RWPE1 (cell line): ENCODE measurements at regions not wholly inside any gene's neighbourhood (a gene's known extent, or its start where the extent isn't known, plus 50 kb on each side); places are given as distances from the start of the nearest gene placed in this dataset.

Source experiments
- CTCF ChIA-PET: fragments of 350-600 bp; sonication (Branson Sonifier 250); formaldehyde crosslinking; extraction: SDS; loops from one replicate; lab custom pipeline; 2021; lab: Yijun Ruan, JAX
- POLR2A ChIA-PET: fragments of 400-600 bp; formaldehyde crosslinking; extraction: SDS; loops from one replicate; lab custom pipeline; 2020; ENCODE audit warnings: antibody characterized with exemption; ENCODE audit not compliant: low non-redundant PET; lab: Yijun Ruan, JAX
- DNase-seq: peaks from one replicate; pipeline ENCODE4 v3.0.0; 2012; ENCODE audit warnings: low spot score
- H3K27ac ChIP-seq: fragments of 450-650 bp; 2 replicates; pipeline ENCODE4 v1.5.1; 2017
- TF ChIP-seq, protein P1 (sequence below): fragments of 450-650 bp; conservative IDR thresholded peaks from 2 replicates; pipeline ENCODE4 v1.5.1; 2017; ENCODE audit warnings: low read depth, mild to moderate bottlenecking

DNA sequence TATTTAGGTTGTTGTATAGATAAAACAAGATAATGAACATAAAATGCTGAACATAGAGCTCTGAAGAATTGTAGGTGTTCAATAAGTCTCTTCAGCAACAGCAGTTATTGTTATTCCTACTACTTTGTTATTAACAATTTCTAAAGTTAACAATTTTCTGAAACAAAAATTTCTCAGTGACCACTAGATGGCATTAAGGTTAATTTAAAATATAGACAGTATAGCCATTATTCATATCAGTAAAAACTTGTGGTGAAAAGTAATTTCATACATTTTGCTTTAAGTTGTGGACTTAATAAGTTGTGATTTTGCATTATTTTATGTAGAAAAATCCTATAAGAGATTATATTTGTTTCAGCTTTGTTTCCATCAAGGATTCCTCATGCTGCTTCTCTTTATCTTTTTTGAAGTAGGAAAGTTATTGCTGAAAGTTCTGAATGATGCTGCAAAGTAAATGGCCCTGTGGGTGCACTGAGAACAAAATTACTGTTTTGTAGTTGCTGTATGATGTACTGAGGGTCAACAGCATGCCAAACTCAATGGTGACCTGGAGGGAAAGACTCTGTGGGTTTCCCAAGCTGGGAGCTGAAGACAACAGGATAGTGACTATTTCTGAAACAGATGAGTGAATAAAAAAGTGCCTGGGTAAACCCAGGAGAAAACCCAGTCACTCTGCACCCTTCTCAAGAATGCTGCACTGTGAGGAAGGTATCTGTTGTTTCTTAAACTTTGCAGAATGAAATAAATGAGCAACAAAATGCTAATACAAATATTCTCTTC, 253.6 kb downstream of the KIF20B start:
- DNase-seq = peak; percentile 21
- H3K27ac ChIP-seq = no peak overlapping the region
- TF ChIP-seq, protein P1, sequence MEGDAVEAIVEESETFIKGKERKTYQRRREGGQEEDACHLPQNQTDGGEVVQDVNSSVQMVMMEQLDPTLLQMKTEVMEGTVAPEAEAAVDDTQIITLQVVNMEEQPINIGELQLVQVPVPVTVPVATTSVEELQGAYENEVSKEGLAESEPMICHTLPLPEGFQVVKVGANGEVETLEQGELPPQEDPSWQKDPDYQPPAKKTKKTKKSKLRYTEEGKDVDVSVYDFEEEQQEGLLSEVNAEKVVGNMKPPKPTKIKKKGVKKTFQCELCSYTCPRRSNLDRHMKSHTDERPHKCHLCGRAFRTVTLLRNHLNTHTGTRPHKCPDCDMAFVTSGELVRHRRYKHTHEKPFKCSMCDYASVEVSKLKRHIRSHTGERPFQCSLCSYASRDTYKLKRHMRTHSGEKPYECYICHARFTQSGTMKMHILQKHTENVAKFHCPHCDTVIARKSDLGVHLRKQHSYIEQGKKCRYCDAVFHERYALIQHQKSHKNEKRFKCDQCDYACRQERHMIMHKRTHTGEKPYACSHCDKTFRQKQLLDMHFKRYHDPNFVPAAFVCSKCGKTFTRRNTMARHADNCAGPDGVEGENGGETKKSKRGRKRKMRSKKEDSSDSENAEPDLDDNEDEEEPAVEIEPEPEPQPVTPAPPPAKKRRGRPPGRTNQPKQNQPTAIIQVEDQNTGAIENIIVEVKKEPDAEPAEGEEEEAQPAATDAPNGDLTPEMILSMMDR = peak; percentile 59
- ChIA-PET CTCF (interaction anchor here (1.1 kb wide), 1 partner anchor 10 kb away, joined by 4 read pairs; no protein-coding TSS in a partner anchor), POLR2A (no interaction called here)

- peak; percentile 21 for DNase-seq
- no peak overlapping the region for H3K27ac ChIP-seq
- ChIA-PET POLR2A (no interaction called here), CTCF (no interaction called here)
- TF ChIP-seq, protein P1 = no peak
Observed at GRCh38 chr10:89959433-89960110, 258.2 kb downstream of the KIF20B start.

- DNase-seq = no peak
Observed at GRCh38 chr10:89963451-89964102, 262.2 kb downstream of the KIF20B start.

DNA sequence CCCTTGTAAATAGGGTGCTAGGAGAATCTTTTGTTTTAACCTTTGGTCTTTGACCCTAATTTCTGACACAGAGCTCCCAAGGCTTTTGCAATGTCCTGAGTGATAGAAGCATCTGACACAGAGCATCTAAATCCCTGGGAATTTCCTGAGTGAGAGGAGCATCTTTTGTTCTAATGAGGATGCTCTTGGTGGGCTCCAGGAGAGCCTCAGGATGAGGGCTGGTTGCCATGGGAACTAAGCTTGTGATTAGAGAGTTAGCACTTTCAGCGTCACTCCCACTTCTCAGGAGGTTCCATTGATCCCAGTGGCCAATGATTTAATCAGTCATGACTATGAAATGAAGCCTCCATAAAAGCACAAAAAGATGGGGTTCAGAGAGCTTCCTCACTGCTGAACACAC, 264.8 kb downstream of the KIF20B start:
- ChIA-PET POLR2A (no interaction called here), CTCF (interaction anchor here (0.5 kb wide), 1 partner anchor 112 kb away, joined by 3 read pairs; no protein-coding TSS in a partner anchor)

More at GRCh38 chr10:89963451-89964102, 262.2 kb downstream of the KIF20B start:
- TF ChIP-seq, protein P1 = no peak
- CTCF ChIA-PET = no interaction called here
- POLR2A ChIA-PET = no interaction called here
- no peak overlapping the region for H3K27ac ChIP-seq

DNA sequence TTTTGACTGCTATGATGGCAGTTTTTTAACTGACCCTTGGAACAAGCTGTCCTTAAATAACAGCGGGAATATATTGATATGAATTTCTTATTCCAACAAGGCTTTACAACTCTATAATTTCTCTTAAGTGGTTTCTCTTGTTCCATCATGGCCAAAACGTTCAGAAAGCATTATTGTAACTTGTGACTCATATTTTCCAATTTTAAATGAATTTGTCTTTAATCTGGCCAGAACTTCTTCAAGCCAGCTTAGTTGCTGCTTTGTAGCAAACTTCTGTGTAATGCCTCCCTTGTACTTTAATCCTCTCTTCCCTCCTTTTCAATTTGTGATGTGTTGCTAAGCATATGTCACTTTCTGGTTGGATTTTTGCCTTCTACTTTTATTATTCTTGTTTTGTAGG, 271.9 kb downstream of the KIF20B start:
- H3K27ac ChIP-seq = no peak overlapping the region
- POLR2A ChIA-PET = no interaction called here
- no peak for DNase-seq
- CTCF ChIA-PET = interaction anchor here (0.6 to 0.7 kb wide), 4 partner anchors 104 to 881 kb away, joined by 3 to 7 read pairs (median 4); no protein-coding TSS in a partner anchor
- TF ChIP-seq, protein P1 = no peak

More for the DNA sequence above, 264.8 kb downstream of the KIF20B start:
- no peak overlapping the region for H3K27ac ChIP-seq
- no peak for DNase-seq
- TF ChIP-seq, protein P1 = no peak

DNA sequence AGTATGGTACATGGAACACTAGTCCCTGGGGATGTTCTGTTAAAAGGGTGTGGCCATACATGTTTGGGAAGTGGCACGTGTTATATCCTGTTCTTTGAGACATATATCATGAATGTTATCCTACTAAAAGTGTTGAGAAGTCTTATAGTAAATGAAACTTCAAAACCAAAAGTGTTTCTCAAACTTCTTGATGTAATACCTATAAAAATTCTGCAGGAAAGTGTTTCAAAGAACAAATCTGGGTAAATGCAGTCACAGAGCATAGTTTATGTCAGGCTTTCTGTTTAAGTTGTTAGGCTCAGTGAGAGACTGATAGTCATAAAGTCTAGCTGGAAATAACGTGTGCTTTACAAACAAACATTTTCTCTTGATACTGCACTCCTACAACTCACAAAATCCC, 273.7 kb downstream of the KIF20B start:
- TF ChIP-seq, protein P1 = no peak
- no peak overlapping the region for H3K27ac ChIP-seq
- ChIA-PET CTCF (no interaction called here), POLR2A (no interaction called here)
- DNase-seq = no peak
